ENCODE measurements at regions not wholly inside any gene's neighbourhood (a gene's known extent, or its start where the extent isn't known, plus 50 kb on each side); places are given as distances from the start of the nearest gene placed in this dataset.

- TF ChIP-seq CTCF (conservative IDR thresholded peaks at IDR 0.05; ENCODE audit: low read length) (no peak), EZH2phosphoT487 (IDR thresholded peaks at IDR 0.05; ENCODE audit: borderline replicate concordance, low read depth, low read length) (no peak)
Measured at GRCh38 chr1:38611664-38612211, 247.8 kb downstream of the RRAGC start.
